ENCODE measurements at regions not wholly inside any gene's neighbourhood (a gene's known extent, or its start where the extent isn't known, plus 50 kb on each side); places are given as distances from the start of the nearest gene placed in this dataset.

DNA sequence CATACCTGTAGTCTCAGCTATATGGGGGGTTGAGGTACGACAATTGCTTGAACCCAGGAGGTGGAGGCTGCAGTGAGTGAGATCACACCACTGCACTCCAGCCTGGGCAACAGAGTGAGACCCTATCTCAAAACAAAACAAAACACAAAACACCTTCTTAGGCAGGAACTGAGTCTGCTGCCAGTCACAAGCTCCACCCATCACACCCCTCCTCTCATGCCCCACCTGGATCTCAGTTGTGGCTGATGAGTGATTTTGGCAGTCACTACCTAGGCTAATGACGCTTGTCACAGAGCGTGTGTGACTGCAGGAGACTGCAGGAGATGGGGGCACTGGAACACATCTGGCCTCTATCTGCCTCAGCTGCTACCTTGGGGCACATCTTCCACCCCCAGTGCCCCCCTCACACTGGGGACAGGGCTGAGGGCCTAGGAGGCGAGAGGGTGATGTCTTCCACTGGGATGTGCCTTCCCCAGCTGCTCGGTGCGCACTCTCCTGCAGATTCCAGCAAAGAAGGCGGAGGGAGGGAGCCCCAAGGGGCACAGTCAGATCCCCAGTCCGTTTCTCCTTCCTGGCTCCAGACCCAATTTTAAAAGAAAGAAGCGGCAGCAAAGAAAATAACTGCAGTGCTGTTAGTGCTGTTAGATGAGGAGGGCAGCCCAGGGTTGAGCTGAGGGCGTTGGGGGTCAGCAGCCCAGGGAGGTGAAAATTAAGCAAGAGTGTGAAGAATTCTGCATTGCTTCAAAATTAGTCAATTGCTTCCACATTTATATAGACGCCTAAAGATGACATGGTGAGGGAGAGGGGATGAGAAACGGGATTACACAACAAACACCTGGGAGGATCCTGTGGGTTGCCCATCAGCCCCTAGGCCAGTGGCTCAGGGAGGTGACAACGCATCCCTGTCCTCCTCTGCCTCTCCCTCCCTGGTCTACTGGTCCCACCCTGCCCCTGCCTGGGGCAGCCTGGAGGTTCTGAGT is 143.6 kb upstream of the HAAO start:
- TF ChIP-seq TAF1 (IDR thresholded peaks at IDR 0.05; ENCODE audit: borderline replicate concordance, insufficient read depth, low read length) (no peak), FOXP2 (optimal IDR thresholded peaks at IDR 0.05; ENCODE audit: borderline replicate concordance, extremely low read depth, extremely low read length, insufficient read depth) (no peak), SIN3A (IDR thresholded peaks at IDR 0.05; ENCODE audit: borderline replicate concordance, insufficient read depth, low read length) (no peak), REST (IDR thresholded peaks at IDR 0.05; ENCODE audit: insufficient read depth in 1 of 2, low read depth in 2 of 2, low read length in 2 of 2) (no peak), POLR2AphosphoS5 (IDR thresholded peaks at IDR 0.05; ENCODE audit: low read depth, low read length) (no peak)

DNA sequence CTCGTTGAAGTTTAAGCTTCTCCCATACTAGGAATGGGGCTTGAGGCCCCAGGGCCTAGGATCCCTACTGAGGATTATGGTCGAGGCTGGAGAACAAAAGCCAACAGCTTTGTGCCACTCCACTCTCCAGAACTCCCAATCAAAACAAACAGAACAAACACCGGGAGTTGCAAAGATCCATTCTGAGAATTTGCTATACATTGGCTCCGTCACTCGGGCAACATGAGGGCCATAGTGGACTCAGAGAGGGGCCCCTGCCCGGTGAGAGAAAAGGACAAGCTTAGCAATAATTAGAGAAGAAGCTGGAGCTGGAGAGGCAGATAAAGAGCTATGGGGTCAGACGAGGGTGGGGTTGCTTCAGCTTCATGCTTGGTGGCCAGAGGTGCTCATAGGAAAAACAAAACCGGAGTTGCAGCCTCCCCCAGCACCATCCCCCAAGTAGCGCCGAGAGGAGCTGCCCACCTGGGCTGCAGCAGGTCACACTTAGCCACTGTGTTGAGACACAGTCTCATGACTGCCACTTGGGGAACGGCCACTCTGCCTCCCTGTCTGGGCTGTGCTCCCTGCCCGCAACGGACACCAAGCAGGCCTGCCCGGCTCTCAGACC is 142.3 kb upstream of the HAAO start:
- TF ChIP-seq REST (IDR thresholded peaks at IDR 0.05; ENCODE audit: insufficient read depth in 1 of 2, low read depth in 2 of 2, low read length in 2 of 2) (no peak), TAF1 (IDR thresholded peaks at IDR 0.05; ENCODE audit: borderline replicate concordance, insufficient read depth, low read length) (no peak), POLR2AphosphoS5 (IDR thresholded peaks at IDR 0.05; ENCODE audit: low read depth, low read length) (no peak), SIN3A (IDR thresholded peaks at IDR 0.05; ENCODE audit: borderline replicate concordance, insufficient read depth, low read length) (no peak), FOXP2 (optimal IDR thresholded peaks at IDR 0.05; ENCODE audit: borderline replicate concordance, extremely low read depth, extremely low read length, insufficient read depth) (no peak)

DNA sequence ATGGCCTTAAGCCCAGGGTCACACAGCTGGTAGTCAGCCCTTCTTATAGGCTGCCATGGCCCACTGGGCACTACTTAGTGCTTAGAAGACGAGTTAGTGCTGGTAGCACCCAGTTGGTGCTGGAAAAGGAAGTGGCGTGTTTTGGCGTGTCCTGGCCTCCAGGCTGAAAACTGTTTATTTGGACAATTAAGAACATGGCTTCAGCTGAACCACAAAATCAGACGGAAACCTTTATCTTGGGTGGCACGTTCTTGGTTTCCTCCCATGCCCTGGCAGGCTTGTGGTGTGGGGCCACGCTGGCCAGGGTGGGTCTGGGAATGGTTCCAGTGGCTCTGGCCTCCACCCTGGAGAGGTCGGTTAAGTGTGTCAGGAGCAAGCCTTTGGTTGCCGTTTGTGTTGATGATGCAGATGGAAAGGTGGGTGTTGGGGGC is 141.5 kb upstream of the HAAO start:
- TF ChIP-seq POLR2AphosphoS5 (IDR thresholded peaks at IDR 0.05; ENCODE audit: low read depth, low read length) = no peak
- no peak for TF ChIP-seq TAF1 (IDR thresholded peaks at IDR 0.05; ENCODE audit: borderline replicate concordance, insufficient read depth, low read length)
- no peak for TF ChIP-seq REST (IDR thresholded peaks at IDR 0.05; ENCODE audit: insufficient read depth in 1 of 2, low read depth in 2 of 2, low read length in 2 of 2)
- TF ChIP-seq SIN3A (IDR thresholded peaks at IDR 0.05; ENCODE audit: borderline replicate concordance, insufficient read depth, low read length) = no peak
- no peak for TF ChIP-seq FOXP2 (optimal IDR thresholded peaks at IDR 0.05; ENCODE audit: borderline replicate concordance, extremely low read depth, extremely low read length, insufficient read depth)

GRCh38 chr2:42932271-42933151 is 140.1 kb upstream of the HAAO start:
- TF ChIP-seq TAF1 (IDR thresholded peaks at IDR 0.05; ENCODE audit: borderline replicate concordance, insufficient read depth, low read length) (no peak), FOXP2 (optimal IDR thresholded peaks at IDR 0.05; ENCODE audit: borderline replicate concordance, extremely low read depth, extremely low read length, insufficient read depth) (no peak), REST (IDR thresholded peaks at IDR 0.05; ENCODE audit: insufficient read depth in 1 of 2, low read depth in 2 of 2, low read length in 2 of 2) (no peak), SIN3A (IDR thresholded peaks at IDR 0.05; ENCODE audit: borderline replicate concordance, insufficient read depth, low read length) (no peak), POLR2AphosphoS5 (IDR thresholded peaks at IDR 0.05; ENCODE audit: low read depth, low read length) (no peak)

Measured in PFSK-1 (cell line).